ENCODE measurements at regions not wholly inside any gene's neighbourhood (a gene's known extent, or its start where the extent isn't known, plus 50 kb on each side); places are given as distances from the start of the nearest gene placed in this dataset.

DNA sequence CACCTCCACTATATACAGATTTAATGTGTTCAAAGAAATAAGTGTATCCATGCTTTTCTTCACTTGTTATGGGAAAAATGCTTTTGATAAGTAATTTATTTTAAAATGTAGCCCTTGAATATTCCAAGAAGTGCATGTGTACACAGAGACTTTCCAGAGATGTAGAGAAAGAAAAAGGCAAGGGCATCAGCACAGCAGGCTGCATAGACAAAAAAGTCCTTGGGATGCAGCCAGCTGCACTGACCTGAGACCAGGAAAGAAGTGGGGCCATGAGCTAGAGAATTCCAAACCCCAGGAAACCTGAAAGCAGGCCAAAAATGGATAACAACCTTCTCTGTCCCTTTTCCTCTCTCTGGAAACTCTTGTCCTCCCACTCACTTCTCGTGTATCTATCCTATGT lies 51.6 kb upstream of the PRDM8 start:
- H3K36me3 Mint-ChIP-seq = peaks cover 3% of the 10 kb centered on the region
- peaks cover 7% of the 10 kb centered on the region for H3K4me1 Mint-ChIP-seq
- H3K27me3 Mint-ChIP-seq = peaks cover 2% of the 10 kb centered on the region
- H3K9me3 Mint-ChIP-seq = peaks cover 2% of the 10 kb centered on the region
- POLR2A ChIA-PET = no interaction called here
- ATAC-seq (ENCODE audit: low read depth) (no peak), DNase-seq (no peak)
- no peak overlapping the region for H3K27ac Mint-ChIP-seq
- H3K4me3 Mint-ChIP-seq = no peak overlapping the region

DNA sequence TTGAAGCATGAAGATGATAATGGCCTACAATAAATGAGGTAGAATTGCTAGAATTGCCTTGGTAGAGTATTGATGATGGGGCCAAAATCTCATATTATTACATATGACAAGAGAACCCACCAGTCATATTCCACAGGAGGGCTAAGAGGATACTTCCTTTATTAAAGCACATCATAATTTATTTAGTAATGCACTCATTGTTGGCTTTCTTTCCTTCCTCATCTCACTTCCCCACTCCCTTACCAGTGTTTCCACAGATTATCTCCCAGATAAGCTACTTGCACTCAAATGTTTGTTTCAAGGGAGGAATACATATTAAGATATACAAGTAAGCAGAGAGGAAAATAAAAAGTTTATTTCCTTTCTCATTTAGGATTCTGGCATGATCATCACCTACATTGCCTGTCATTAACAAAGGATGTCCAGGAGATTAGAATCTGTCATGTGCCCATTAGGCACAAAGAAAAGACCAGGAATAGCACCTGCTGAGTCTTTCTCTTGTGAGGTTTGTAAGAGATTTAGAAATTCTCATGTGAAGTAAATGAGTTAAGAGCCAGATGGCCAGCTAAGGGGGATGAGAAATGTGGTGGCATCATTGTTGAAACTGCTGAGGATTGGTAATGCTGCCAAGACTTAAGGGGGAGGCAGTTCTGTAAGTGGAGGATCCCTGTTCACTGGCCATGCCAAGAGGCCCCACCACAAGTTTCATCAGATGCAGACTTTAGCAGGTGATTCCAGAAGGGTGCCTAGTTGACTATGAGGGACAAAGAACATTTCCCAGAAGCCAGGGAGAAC lies 52.4 kb upstream of the PRDM8 start:
- POLR2A ChIA-PET = no interaction called here
- H3K9me3 Mint-ChIP-seq = peaks cover 2% of the 10 kb centered on the region
- H3K4me3 Mint-ChIP-seq = no peak overlapping the region
- H3K4me1 Mint-ChIP-seq = peaks cover 13% of the 10 kb centered on the region
- DNase-seq (no peak), ATAC-seq (ENCODE audit: low read depth) (no peak)
- H3K27me3 Mint-ChIP-seq = peaks cover 2% of the 10 kb centered on the region
- no peak overlapping the region for H3K27ac Mint-ChIP-seq
- H3K36me3 Mint-ChIP-seq = peaks cover 3% of the 10 kb centered on the region

- no peak overlapping the region for H3K27ac Mint-ChIP-seq
- DNase-seq (no peak), ATAC-seq (ENCODE audit: low read depth) (no peak)
- peaks cover 3% of the 10 kb centered on the region for H3K36me3 Mint-ChIP-seq
- H3K9me3 Mint-ChIP-seq = peaks cover 2% of the 10 kb centered on the region
- no peak overlapping the region for H3K4me3 Mint-ChIP-seq
- H3K4me1 Mint-ChIP-seq = peaks cover 26% of the 10 kb centered on the region
- POLR2A ChIA-PET = no interaction called here
- no peaks in the 10 kb centered on the region for H3K27me3 Mint-ChIP-seq
These were observed 54.0 kb upstream of the PRDM8 start for GRCh38 chr4:80143307-80143679.

GRCh38 chr4:80142394-80143306 lies 54.7 kb upstream of the PRDM8 start:
- no peak overlapping the region for H3K27ac Mint-ChIP-seq
- H3K27me3 Mint-ChIP-seq = no peaks in the 10 kb centered on the region
- POLR2A ChIA-PET = no interaction called here
- DNase-seq (no peak), ATAC-seq (ENCODE audit: low read depth) (no peak)
- H3K4me3 Mint-ChIP-seq = no peak overlapping the region
- H3K36me3 Mint-ChIP-seq = peaks cover 6% of the 10 kb centered on the region
- H3K4me1 Mint-ChIP-seq = peaks cover 31% of the 10 kb centered on the region
- H3K9me3 Mint-ChIP-seq = peaks cover 2% of the 10 kb centered on the region

GRCh38 chr4:80141543-80141942 lies 55.8 kb upstream of the PRDM8 start:
- no peak for DNase-seq
- Mint-ChIP-seq H3K36me3 (peaks cover 8% of the 10 kb centered on the region), H3K4me1 (peaks cover 34% of the 10 kb centered on the region), H3K4me3 (no peak overlapping the region), H3K27ac (no peak overlapping the region), H3K9me3 (peaks cover 4% of the 10 kb centered on the region), H3K27me3 (no peaks in the 10 kb centered on the region)
- ATAC-seq (ENCODE audit: low read depth) = no peak
- POLR2A ChIA-PET = no interaction called here

GRCh38 chr4:80140194-80140593 lies 57.1 kb upstream of the PRDM8 start:
- Mint-ChIP-seq H3K27me3 (no peaks in the 10 kb centered on the region), H3K36me3 (peaks cover 8% of the 10 kb centered on the region), H3K27ac (no peak overlapping the region), H3K4me1 (peaks cover 36% of the 10 kb centered on the region), H3K4me3 (no peak overlapping the region), H3K9me3 (peaks cover 4% of the 10 kb centered on the region)
- DNase-seq (no peak), ATAC-seq (ENCODE audit: low read depth) (no peak)
- POLR2A ChIA-PET = interaction anchor here (1.6 to 2.9 kb wide), 3 partner anchors 12 to 43 kb away, joined by 4 to 14 read pairs (median 6); no protein-coding TSS in a partner anchor

GRCh38 chr4:80139671-80140070 lies 57.6 kb upstream of the PRDM8 start:
- H3K27ac Mint-ChIP-seq = peak overlapping the region; percentile 74
- ATAC-seq (ENCODE audit: low read depth) = no peak
- no peaks in the 10 kb centered on the region for H3K27me3 Mint-ChIP-seq
- peaks cover 4% of the 10 kb centered on the region for H3K9me3 Mint-ChIP-seq
- peak overlapping the region; percentile 36 for H3K4me3 Mint-ChIP-seq
- peaks cover 8% of the 10 kb centered on the region for H3K36me3 Mint-ChIP-seq
- POLR2A ChIA-PET = interaction anchor here (1.6 to 2.9 kb wide), 3 partner anchors 11 to 43 kb away, joined by 4 to 14 read pairs (median 6); no protein-coding TSS in a partner anchor
- peaks cover 36% of the 10 kb centered on the region for H3K4me1 Mint-ChIP-seq
- no peak for DNase-seq

DNA sequence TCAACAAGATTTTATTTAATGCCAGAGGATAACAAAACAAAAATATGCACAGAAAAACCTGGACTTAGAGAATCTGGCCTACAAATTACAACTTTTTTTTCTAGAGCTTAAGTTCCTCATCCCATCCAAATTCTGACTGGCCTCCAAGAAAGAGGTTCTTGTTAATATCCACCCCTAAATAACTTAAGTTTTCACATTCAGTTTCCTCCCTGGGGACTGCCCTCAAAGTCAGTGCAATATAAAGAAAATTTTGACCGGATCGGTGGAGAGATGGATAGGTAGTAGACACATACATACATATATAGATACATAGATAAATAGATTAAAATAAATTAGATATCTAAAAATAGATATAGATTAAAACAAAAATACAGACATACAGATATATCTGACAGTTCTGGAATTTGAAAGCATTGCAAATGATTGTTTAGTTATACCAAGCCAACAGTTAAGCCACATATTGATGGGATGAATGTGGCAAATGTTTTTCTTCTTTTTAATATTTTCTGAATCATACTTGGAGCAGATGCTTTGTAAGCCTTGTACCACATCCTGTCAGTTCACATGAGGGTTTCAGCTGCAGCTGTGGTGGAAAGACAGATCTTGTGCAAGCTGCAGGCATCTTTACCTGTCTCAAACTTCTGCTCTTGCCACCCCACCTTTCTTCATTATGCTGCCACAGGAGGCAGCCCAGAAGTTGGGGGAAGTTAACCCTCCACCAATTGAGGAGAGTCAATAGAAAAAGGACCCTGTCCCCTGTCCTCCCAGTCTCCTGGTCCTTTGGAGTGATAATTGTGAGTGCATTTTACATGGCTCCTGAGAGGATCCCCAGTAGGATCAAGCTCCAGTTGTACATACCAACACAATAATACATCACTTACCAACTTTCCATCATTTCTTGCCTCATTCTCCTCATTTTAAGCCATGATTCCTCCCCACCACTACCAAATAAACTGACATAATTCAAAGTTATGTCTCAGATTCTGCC lies 58.5 kb upstream of the PRDM8 start:
- Mint-ChIP-seq H3K27ac (peak overlapping the region; percentile 74), H3K9me3 (peaks cover 2% of the 10 kb centered on the region), H3K4me3 (peak overlapping the region; percentile 44), H3K27me3 (no peaks in the 10 kb centered on the region), H3K4me1 (peaks cover 36% of the 10 kb centered on the region), H3K36me3 (peaks cover 6% of the 10 kb centered on the region)
- peak; percentile 45 for DNase-seq
- peak; percentile 96 for ATAC-seq (ENCODE audit: low read depth)
- POLR2A ChIA-PET = interaction anchor here (1.6 to 2.9 kb wide), 3 partner anchors 10 to 44 kb away, joined by 4 to 14 read pairs (median 6); no protein-coding TSS in a partner anchor

GRCh38 chr4:80137631-80138030 lies 59.7 kb upstream of the PRDM8 start:
- ATAC-seq (ENCODE audit: low read depth) (no peak), DNase-seq (no peak)
- no peak overlapping the region for H3K4me3 Mint-ChIP-seq
- POLR2A ChIA-PET = interaction anchor here (1.0 kb wide), 1 partner anchor 12 kb away, joined by 3 read pairs; no protein-coding TSS in a partner anchor
- H3K27ac Mint-ChIP-seq = no peak overlapping the region
- peaks cover 36% of the 10 kb centered on the region for H3K4me1 Mint-ChIP-seq
- peaks cover 2% of the 10 kb centered on the region for H3K9me3 Mint-ChIP-seq
- peaks cover 6% of the 10 kb centered on the region for H3K36me3 Mint-ChIP-seq
- H3K27me3 Mint-ChIP-seq = no peaks in the 10 kb centered on the region

DNA sequence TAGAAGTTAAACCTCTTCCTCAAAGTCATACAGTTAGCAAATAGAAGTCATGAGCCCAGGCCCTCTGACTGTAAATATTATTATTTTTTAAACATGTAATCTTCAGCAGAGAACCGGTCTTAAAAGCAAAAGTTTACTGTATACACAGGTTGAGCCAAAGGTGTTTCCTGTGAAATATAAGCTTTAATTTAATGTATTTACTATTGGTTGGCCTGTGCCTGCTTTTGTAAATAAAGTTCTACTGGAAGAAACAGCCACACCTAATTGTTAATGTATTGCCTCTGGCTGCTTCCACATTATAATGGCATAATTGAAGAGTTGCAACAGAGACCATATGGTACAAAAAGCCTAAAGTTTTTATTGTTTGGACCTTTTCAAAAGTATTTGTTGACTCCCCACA lies 61.0 kb upstream of the PRDM8 start:
- H3K27me3 Mint-ChIP-seq = no peaks in the 10 kb centered on the region
- H3K27ac Mint-ChIP-seq = no peak overlapping the region
- H3K36me3 Mint-ChIP-seq = peaks cover 8% of the 10 kb centered on the region
- DNase-seq (no peak), ATAC-seq (ENCODE audit: low read depth) (no peak)
- peaks cover 2% of the 10 kb centered on the region for H3K9me3 Mint-ChIP-seq
- peaks cover 31% of the 10 kb centered on the region for H3K4me1 Mint-ChIP-seq
- POLR2A ChIA-PET = no interaction called here
- no peak overlapping the region for H3K4me3 Mint-ChIP-seq

DNA sequence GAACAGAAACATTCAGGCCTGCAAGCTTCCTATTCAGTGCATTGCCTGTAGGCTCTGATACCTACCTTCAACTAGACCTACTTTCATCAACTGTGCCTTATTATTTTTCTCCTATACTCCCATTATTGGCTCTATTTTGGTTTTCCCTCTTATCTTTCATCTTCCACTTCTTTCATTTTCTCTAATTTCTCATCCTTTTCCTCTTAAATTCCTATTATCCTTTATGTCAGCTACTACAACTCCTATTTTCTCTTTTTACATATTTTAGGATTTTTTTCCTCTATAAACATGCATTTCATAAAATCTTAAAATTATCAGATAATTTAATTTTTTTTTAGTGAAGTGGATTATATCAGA lies 61.6 kb upstream of the PRDM8 start:
- Mint-ChIP-seq H3K4me3 (no peak overlapping the region), H3K4me1 (peaks cover 29% of the 10 kb centered on the region), H3K27ac (no peak overlapping the region), H3K36me3 (peaks cover 8% of the 10 kb centered on the region), H3K9me3 (peaks cover 2% of the 10 kb centered on the region), H3K27me3 (no peaks in the 10 kb centered on the region)
- POLR2A ChIA-PET = no interaction called here
- DNase-seq (no peak), ATAC-seq (ENCODE audit: low read depth) (no peak)

DNA sequence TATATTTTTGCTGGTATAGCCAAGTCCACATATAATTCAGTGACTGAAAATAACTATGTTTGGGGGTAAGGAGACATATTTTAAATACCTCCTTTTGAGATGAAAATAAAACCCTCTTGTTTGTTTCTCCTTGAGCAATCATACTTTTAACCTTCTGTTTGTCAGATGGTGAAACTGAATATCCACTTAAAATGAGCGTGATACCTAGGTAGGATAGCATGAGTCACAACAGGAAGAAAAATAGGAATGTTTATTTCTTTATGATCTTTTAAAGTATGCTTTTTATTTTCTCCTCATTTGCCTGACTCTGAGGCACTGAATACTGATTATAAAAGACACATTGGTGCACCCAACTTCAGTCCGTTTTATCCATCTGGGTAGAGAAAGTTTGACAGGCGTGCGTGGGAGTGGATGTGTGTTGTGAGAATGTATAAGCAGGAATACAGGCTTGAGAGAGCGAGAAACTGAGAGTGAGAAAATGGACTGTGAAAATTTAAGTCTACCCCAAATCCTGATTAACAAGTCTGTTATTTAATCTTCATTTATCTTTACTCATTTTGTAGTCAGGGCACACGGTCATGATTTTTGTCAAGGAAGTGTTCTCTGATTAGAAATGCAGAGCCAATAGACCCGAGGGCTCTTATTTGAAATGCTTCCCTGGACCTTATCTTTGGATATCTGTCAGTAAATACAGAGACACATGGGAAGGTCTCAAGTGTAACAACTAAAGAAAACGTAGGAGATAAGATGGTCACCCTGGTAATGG lies 62.1 kb upstream of the ANTXR2 start:
- H3K27me3 Mint-ChIP-seq = no peaks in the 10 kb centered on the region
- ATAC-seq (ENCODE audit: low read depth) = no peak
- H3K9me3 Mint-ChIP-seq = peaks cover 2% of the 10 kb centered on the region
- H3K4me1 Mint-ChIP-seq = peaks cover 25% of the 10 kb centered on the region
- no peak for DNase-seq
- H3K36me3 Mint-ChIP-seq = peaks cover 8% of the 10 kb centered on the region
- H3K27ac Mint-ChIP-seq = no peak overlapping the region
- POLR2A ChIA-PET = no interaction called here
- no peak overlapping the region for H3K4me3 Mint-ChIP-seq
